Neural cell (in vitro differentiated cells): ENCODE measurements at regions not wholly inside any gene's neighbourhood (a gene's known extent, or its start where the extent isn't known, plus 50 kb on each side); places are given as distances from the start of the nearest gene placed in this dataset.

Experiments used
- H2AFZ ChIP-seq: fragments of 200-600, 300-800 bp; sonication (generic), shearing (Covaris generic); 2 replicates; pipeline ENCODE4 v1.6.0; 2014; ENCODE audit warnings: low read depth, mild to moderate bottlenecking, antibody characterized with exemption, low read length, moderate library complexity
- H3F3A ChIP-seq: fragments of 200-600 bp; shearing (Covaris generic); 2 replicates; pipeline ENCODE4 v1.6.1; 2016; ENCODE audit warnings: mild to moderate bottlenecking, moderate library complexity, mixed read lengths, antibody characterized with exemption, low read length; ENCODE audit not compliant: insufficient read depth, poor library complexity, severe bottlenecking
- H3K27ac ChIP-seq: fragments of 200-600, 300-800 bp; sonication (generic), shearing (Covaris generic); 2 replicates; pipeline ENCODE4 v1.5.1; 2014; ENCODE audit warnings: mild to moderate bottlenecking, low read length, moderate library complexity
- H3K27me3 ChIP-seq: fragments of 300-800, 200-600 bp; sonication (generic), shearing (Covaris generic); 2 replicates; pipeline ENCODE4 v1.6.0; 2014; ENCODE audit warnings: mild to moderate bottlenecking, low read depth, low read length, moderate library complexity; ENCODE audit not compliant: insufficient read depth
- H3K36me3 ChIP-seq: fragments of 300-800, 200-600 bp; sonication (generic), shearing (Covaris generic); 2 replicates; pipeline ENCODE4 v1.5.1; 2014; ENCODE audit warnings: mild to moderate bottlenecking, antibody characterized with exemption, low read length, moderate library complexity; ENCODE audit not compliant: insufficient read depth
- H3K4me2 ChIP-seq: fragments of 300-800, 200-600 bp; sonication (generic), shearing (Covaris generic); 2 replicates; pipeline ENCODE4 v1.6.0; 2014; ENCODE audit warnings: mild to moderate bottlenecking, low read length
- H3K4me3 ChIP-seq: fragments of 300-800, 200-600 bp; sonication (generic), shearing (Covaris generic); 2 replicates; pipeline ENCODE4 v1.5.1; 2014; ENCODE audit warnings: mild to moderate bottlenecking, low read length, moderate library complexity
- H3K79me2 ChIP-seq: fragments of 200-600 bp; shearing (Covaris generic); replicated peaks from 2 replicates; pipeline ENCODE4 v1.6.0; 2014; ENCODE audit warnings: mild to moderate bottlenecking, low read length, moderate library complexity; ENCODE audit not compliant: insufficient read depth
- H3K9ac ChIP-seq: fragments of 300-800, 200-600 bp; sonication (generic), shearing (Covaris generic); 2 replicates; pipeline ENCODE4 v1.6.1; 2016; ENCODE audit warnings: mild to moderate bottlenecking, low read length, mixed read lengths
- H3K9me2 ChIP-seq: fragments of 200-600 bp; shearing (Covaris generic); 2 replicates; pipeline ENCODE4 v1.6.1; 2016; ENCODE audit warnings: mild to moderate bottlenecking, low read length, mixed read lengths; ENCODE audit not compliant: insufficient read depth
- H3K9me3 ChIP-seq: fragments of 200-600, 300-800 bp; sonication (generic), shearing (Covaris generic); 2 replicates; pipeline ENCODE4 v1.6.1; 2016; ENCODE audit warnings: mild to moderate bottlenecking, mixed run types, low read length, moderate library complexity, mixed read lengths
- H4K20me1 ChIP-seq: fragments of 200-600 bp; shearing (Covaris generic); 2 replicates; pipeline ENCODE4 v1.6.1; 2016; ENCODE audit warnings: mild to moderate bottlenecking, mixed run types; ENCODE audit not compliant: insufficient read depth
- EP300 ChIP-seq: fragments of 450-650 bp; conservative IDR thresholded peaks from 2 replicates; pipeline ENCODE4 v1.6.1; 2014; ENCODE audit warnings: antibody characterized with exemption, mild to moderate bottlenecking, moderate library complexity; ENCODE audit not compliant: poor library complexity, severe bottlenecking
- EZH2 ChIP-seq: fragments of 200-600, 300-800 bp; shearing (Covaris generic), sonication (generic); IDR thresholded peaks from 2 replicates; pipeline ENCODE4 v1.6.1; 2014; ENCODE audit warnings: antibody characterized with exemption, low read length, borderline replicate concordance, mild to moderate bottlenecking; ENCODE audit not compliant: insufficient read depth, poor library complexity, severe bottlenecking
- MXI1 ChIP-seq: fragments of 450-650 bp; conservative IDR thresholded peaks from 2 replicates; pipeline ENCODE4 v1.6.1; 2014; ENCODE audit warnings: antibody characterized with exemption, mild to moderate bottlenecking; ENCODE audit not compliant: poor library complexity, severe bottlenecking
- POLR2AphosphoS5 ChIP-seq: IDR thresholded peaks from 2 replicates; pipeline ENCODE4 v1.6.1; 2012
- RAD21 ChIP-seq: fragments of 450-650 bp; conservative IDR thresholded peaks from 2 replicates; pipeline ENCODE4 v1.6.1; 2014; ENCODE audit warnings: antibody characterized with exemption, mild to moderate bottlenecking, moderate library complexity
- SMC3 ChIP-seq: fragments of 450-650 bp; conservative IDR thresholded peaks from 2 replicates; pipeline ENCODE4 v1.6.1; 2014; ENCODE audit warnings: antibody characterized with exemption, mild to moderate bottlenecking, moderate library complexity; ENCODE audit not compliant: poor library complexity
- TAF1 ChIP-seq: IDR thresholded peaks from 2 replicates; pipeline ENCODE4 v1.6.1; 2012; ENCODE audit warnings: low read depth
- TF ChIP-seq, protein P1 (sequence below): IDR thresholded peaks from 2 replicates; pipeline ENCODE4 v1.6.1; 2012; ENCODE audit warnings: borderline replicate concordance
- TF ChIP-seq, protein P2 (sequence below): fragments of 450-650 bp; IDR thresholded peaks from 2 replicates; pipeline ENCODE4 v1.5.1; 2014; ENCODE audit warnings: antibody characterized with exemption, mild to moderate bottlenecking, moderate library complexity; ENCODE audit not compliant: poor library complexity, severe bottlenecking

DNA sequence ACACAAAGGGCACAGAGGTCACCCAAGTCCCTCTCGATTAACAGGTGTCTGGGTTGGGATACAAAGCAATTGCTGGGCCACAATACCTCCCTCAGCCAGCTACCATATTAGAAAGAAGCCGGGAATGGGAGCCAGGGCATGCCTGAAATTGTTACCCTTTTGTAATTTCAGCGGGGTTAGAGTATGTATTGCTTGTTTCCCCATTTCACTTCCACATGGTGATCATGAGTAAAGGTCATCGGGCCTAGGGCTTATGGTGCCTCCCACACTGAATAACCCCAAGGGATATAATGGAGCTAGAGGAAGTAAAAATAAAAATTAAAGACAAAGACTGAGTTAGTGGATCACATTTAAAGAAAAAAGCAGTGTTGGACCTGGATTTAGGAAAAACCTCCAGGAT is 437.2 kb upstream of the KLHL29 start:
- TF ChIP-seq EZH2 (no peak), TAF1 (no peak), RAD21 (no peak), MXI1 (no peak), SMC3 (no peak), EP300 (no peak), POLR2AphosphoS5 (no peak)
- TF ChIP-seq, protein P1, sequence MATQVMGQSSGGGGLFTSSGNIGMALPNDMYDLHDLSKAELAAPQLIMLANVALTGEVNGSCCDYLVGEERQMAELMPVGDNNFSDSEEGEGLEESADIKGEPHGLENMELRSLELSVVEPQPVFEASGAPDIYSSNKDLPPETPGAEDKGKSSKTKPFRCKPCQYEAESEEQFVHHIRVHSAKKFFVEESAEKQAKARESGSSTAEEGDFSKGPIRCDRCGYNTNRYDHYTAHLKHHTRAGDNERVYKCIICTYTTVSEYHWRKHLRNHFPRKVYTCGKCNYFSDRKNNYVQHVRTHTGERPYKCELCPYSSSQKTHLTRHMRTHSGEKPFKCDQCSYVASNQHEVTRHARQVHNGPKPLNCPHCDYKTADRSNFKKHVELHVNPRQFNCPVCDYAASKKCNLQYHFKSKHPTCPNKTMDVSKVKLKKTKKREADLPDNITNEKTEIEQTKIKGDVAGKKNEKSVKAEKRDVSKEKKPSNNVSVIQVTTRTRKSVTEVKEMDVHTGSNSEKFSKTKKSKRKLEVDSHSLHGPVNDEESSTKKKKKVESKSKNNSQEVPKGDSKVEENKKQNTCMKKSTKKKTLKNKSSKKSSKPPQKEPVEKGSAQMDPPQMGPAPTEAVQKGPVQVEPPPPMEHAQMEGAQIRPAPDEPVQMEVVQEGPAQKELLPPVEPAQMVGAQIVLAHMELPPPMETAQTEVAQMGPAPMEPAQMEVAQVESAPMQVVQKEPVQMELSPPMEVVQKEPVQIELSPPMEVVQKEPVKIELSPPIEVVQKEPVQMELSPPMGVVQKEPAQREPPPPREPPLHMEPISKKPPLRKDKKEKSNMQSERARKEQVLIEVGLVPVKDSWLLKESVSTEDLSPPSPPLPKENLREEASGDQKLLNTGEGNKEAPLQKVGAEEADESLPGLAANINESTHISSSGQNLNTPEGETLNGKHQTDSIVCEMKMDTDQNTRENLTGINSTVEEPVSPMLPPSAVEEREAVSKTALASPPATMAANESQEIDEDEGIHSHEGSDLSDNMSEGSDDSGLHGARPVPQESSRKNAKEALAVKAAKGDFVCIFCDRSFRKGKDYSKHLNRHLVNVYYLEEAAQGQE, result no peak
- TF ChIP-seq, protein P2, sequence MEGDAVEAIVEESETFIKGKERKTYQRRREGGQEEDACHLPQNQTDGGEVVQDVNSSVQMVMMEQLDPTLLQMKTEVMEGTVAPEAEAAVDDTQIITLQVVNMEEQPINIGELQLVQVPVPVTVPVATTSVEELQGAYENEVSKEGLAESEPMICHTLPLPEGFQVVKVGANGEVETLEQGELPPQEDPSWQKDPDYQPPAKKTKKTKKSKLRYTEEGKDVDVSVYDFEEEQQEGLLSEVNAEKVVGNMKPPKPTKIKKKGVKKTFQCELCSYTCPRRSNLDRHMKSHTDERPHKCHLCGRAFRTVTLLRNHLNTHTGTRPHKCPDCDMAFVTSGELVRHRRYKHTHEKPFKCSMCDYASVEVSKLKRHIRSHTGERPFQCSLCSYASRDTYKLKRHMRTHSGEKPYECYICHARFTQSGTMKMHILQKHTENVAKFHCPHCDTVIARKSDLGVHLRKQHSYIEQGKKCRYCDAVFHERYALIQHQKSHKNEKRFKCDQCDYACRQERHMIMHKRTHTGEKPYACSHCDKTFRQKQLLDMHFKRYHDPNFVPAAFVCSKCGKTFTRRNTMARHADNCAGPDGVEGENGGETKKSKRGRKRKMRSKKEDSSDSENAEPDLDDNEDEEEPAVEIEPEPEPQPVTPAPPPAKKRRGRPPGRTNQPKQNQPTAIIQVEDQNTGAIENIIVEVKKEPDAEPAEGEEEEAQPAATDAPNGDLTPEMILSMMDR, result no peak
- H3K27me3 ChIP-seq, result no peaks in the 10 kb centered on the region

DNA sequence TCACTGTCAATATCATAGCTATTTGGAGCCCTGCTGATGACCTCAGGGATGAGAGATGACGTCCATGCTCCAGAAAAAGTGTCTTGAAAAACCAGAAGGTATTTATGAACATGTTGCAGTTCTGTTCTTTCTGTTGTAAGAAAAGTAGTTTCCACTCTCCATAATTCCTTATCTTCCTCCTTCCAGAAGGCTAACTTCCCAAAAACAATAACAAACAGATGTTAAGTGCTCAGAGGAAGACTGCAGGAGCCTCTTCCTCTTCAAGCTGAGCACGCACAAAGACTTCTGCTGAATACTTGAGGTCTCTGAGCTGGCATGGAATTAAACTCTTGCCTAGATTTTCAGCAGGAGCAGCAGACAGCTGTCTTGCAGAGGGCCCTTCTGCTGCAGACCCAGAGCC is 434.5 kb upstream of the KLHL29 start:
- no peaks in the 10 kb centered on the region for H3F3A ChIP-seq
- no peaks in the 10 kb centered on the region for H3K9me2 ChIP-seq
- H3K9ac ChIP-seq, result no peak overlapping the region
- H3K4me3 ChIP-seq, result no peak overlapping the region
- H3K36me3 ChIP-seq, result no peaks in the 10 kb centered on the region
- no peak overlapping the region for H2AFZ ChIP-seq
- no peaks in the 10 kb centered on the region for H3K9me3 ChIP-seq
- no peaks in the 10 kb centered on the region for H3K27me3 ChIP-seq
- H4K20me1 ChIP-seq, result no peaks in the 10 kb centered on the region
- H3K79me2 ChIP-seq, result no peaks in the 10 kb centered on the region
- no peak overlapping the region for H3K27ac ChIP-seq
- H3K4me2 ChIP-seq, result no peak overlapping the region
- TF ChIP-seq EP300 (no peak), MXI1 (no peak), POLR2AphosphoS5 (no peak)

More for the DNA sequence above, 437.2 kb upstream of the KLHL29 start:
- no peaks in the 10 kb centered on the region for H4K20me1 ChIP-seq
- H3K9me2 ChIP-seq, result no peaks in the 10 kb centered on the region
- H3F3A ChIP-seq, result no peaks in the 10 kb centered on the region
- no peak overlapping the region for H3K4me3 ChIP-seq
- H3K36me3 ChIP-seq, result no peaks in the 10 kb centered on the region
- H3K27ac ChIP-seq, result no peak overlapping the region
- no peaks in the 10 kb centered on the region for H3K79me2 ChIP-seq
- H3K9ac ChIP-seq, result no peak overlapping the region
- H3K9me3 ChIP-seq, result no peaks in the 10 kb centered on the region
- H3K4me2 ChIP-seq, result no peak overlapping the region
- no peak overlapping the region for H2AFZ ChIP-seq

DNA sequence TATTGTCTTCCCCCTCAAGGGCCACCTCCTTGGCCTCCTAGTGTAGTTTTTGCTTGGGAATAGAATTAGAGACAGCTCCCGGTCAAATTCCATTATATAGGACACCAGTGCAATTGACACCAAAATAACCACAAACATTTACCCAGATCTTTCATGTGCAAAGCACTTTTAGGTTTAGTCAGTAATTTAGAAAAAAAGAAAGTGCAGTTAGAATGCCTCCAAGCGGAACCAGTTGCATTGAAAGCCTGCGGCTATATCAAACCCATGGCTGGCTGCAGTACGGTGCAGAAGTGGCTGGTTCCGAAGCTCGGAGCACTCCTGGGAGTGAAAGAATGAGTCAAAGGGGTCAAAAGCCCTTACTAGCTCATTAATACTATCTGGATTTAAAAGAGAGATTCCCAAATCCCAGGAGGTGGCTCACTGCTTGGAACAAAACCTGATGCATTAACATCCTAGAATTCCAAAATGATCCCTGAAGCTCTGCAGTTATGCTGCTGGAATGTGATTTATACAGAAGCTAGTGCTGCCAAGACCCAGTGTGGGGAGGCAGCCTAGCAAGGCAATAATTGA is 432.2 kb upstream of the KLHL29 start:
- H3F3A ChIP-seq, result no peaks in the 10 kb centered on the region
- no peaks in the 10 kb centered on the region for H4K20me1 ChIP-seq
- H3K36me3 ChIP-seq, result no peaks in the 10 kb centered on the region
- H3K79me2 ChIP-seq, result no peaks in the 10 kb centered on the region
- H3K27ac ChIP-seq, result no peak overlapping the region
- H3K4me3 ChIP-seq, result no peak overlapping the region
- H3K9ac ChIP-seq, result no peak overlapping the region
- no peak overlapping the region for H3K4me2 ChIP-seq
- no peaks in the 10 kb centered on the region for H3K9me3 ChIP-seq
- H3K9me2 ChIP-seq, result no peaks in the 10 kb centered on the region
- TF ChIP-seq EP300, result no peak
- no peak for TF ChIP-seq SMC3
- TF ChIP-seq, protein P2, result no peak
- TF ChIP-seq EZH2, result no peak
- no peaks in the 10 kb centered on the region for H3K27me3 ChIP-seq
- H2AFZ ChIP-seq, result no peak overlapping the region
